Peyer's patch (tissue), 4 donors: ENCODE measurements at regions not wholly inside any gene's neighbourhood (a gene's known extent, or its start where the extent isn't known, plus 50 kb on each side); places are given as distances from the start of the nearest gene placed in this dataset.

Source experiments
- DNase-seq, 3 donors: peaks; one replicate each; pipeline ENCODE4 v3.0.0-alpha.2; 2017 to 2019
- H3K27ac ChIP-seq, 4 donors: fragments of 200-600 bp; sonication (generic); one replicate each; pipeline ENCODE4 v1.5.1; 2016 to 2019
- H3K27me3 ChIP-seq, 2 donors: fragments of 200-600 bp; sonication (generic); one replicate each; pipeline ENCODE4 v1.5.1; 2019
- H3K36me3 ChIP-seq, 3 donors: fragments of 200-600 bp; sonication (generic); one replicate each; pipeline ENCODE4 v1.5.1; 2016 to 2019
- H3K4me1 ChIP-seq, 4 donors: fragments of 200-600 bp; sonication (generic); one replicate each; pipeline ENCODE4 v1.5.1; 2016 to 2019
- H3K4me3 ChIP-seq, 4 donors: fragments of 200-600 bp; sonication (generic); 1 replicate in 3 of 4; 2 replicates in 1 of 4; pipeline ENCODE4 v1.5.1; 2016 to 2019; ENCODE audit warnings: mild to moderate bottlenecking in 1 of 4
- H3K9me3 ChIP-seq, 4 donors: fragments of 200-600 bp; sonication (generic); one replicate each; pipeline ENCODE4 v1.5.1; 2016 to 2019; ENCODE audit warnings: mild to moderate bottlenecking in 1 of 4
- CTCF ChIP-seq, 6 experiments: fragments of 450-650 bp in 4 of 6; fragments of 200-600 bp in 2 of 6; sonication (generic) in 1 of 6; IDR thresholded peaks; one replicate each; pipeline ENCODE4 v1.5.1; 2017 to 2019; ENCODE audit warnings: antibody characterized with exemption in 6 of 6, mild to moderate bottlenecking in 3 of 6, moderate library complexity in 1 of 6
- POLR2A ChIP-seq, 2 donors: fragments of 450-650 bp; IDR thresholded peaks; one replicate each; pipeline ENCODE4 v1.5.1; 2017; ENCODE audit warnings: antibody characterized with exemption in 2 of 2, mild to moderate bottlenecking in 2 of 2, moderate library complexity in 2 of 2

- no peak for TF ChIP-seq CTCF (IDR thresholded peaks at IDR 0.05)
- no peaks in the 10 kb centered on the region for H3K36me3 ChIP-seq
- H3K27ac ChIP-seq, result no peak overlapping the region
- DNase-seq, result no peak
- no peaks in the 10 kb centered on the region for H3K4me1 ChIP-seq
- no peaks in the 10 kb centered on the region for H3K27me3 ChIP-seq
- no peaks in the 10 kb centered on the region for H3K9me3 ChIP-seq
- H3K4me3 ChIP-seq, result no peak overlapping the region
Observed at GRCh38 chr15:91484141-91484540, 369.4 kb upstream of the SLCO3A1 start.

GRCh38 chr15:91488452-91488851 lies 365.1 kb upstream of the SLCO3A1 start:
- no peaks in the 10 kb centered on the region for H3K4me1 ChIP-seq
- H3K36me3 ChIP-seq, result no peaks in the 10 kb centered on the region
- DNase-seq, result no peak
- TF ChIP-seq POLR2A (IDR thresholded peaks at IDR 0.05), result no peak
- no peak for TF ChIP-seq CTCF (IDR thresholded peaks at IDR 0.05)
- H3K9me3 ChIP-seq, result no peaks in the 10 kb centered on the region
- no peak overlapping the region for H3K27ac ChIP-seq
- H3K4me3 ChIP-seq, result no peak overlapping the region
- no peaks in the 10 kb centered on the region for H3K27me3 ChIP-seq

GRCh38 chr15:91490211-91490610 lies 363.3 kb upstream of the SLCO3A1 start:
- Histone ChIP-seq H3K27ac (no peak overlapping the region), H3K27me3 (no peaks in the 10 kb centered on the region), H3K4me1 (no peaks in the 10 kb centered on the region), H3K4me3 (no peak overlapping the region), H3K36me3 (no peaks in the 10 kb centered on the region), H3K9me3 (no peaks in the 10 kb centered on the region)
- no peak for TF ChIP-seq CTCF (IDR thresholded peaks at IDR 0.05)
- TF ChIP-seq POLR2A (IDR thresholded peaks at IDR 0.05), result no peak
- no peak for DNase-seq

GRCh38 chr15:91491101-91491950 lies 362.2 kb upstream of the SLCO3A1 start:
- DNase-seq, result no peak
- H3K27ac ChIP-seq, result no peak overlapping the region
- no peak for TF ChIP-seq POLR2A (IDR thresholded peaks at IDR 0.05)
- TF ChIP-seq CTCF (IDR thresholded peaks at IDR 0.05), result no peak

GRCh38 chr15:91496754-91497691 lies 356.5 kb upstream of the SLCO3A1 start:
- H3K27me3 ChIP-seq, result no peaks in the 10 kb centered on the region
- no peaks in the 10 kb centered on the region for H3K36me3 ChIP-seq
- no peak overlapping the region for H3K27ac ChIP-seq
- H3K4me3 ChIP-seq, result no peak overlapping the region
- no peaks in the 10 kb centered on the region for H3K4me1 ChIP-seq
- TF ChIP-seq CTCF (IDR thresholded peaks at IDR 0.05) (no peak), POLR2A (IDR thresholded peaks at IDR 0.05) (no peak)
- peak in 1 of 3 donors; percentile 49 for DNase-seq
- H3K9me3 ChIP-seq, result no peaks in the 10 kb centered on the region

More at GRCh38 chr15:91491101-91491950, 362.2 kb upstream of the SLCO3A1 start:
- no peaks in the 10 kb centered on the region for H3K27me3 ChIP-seq
- H3K9me3 ChIP-seq, result no peaks in the 10 kb centered on the region
- no peaks in the 10 kb centered on the region for H3K36me3 ChIP-seq
- H3K4me3 ChIP-seq, result no peak overlapping the region
- H3K4me1 ChIP-seq, result no peaks in the 10 kb centered on the region
